ENCODE measurements at regions not wholly inside any gene's neighbourhood (a gene's known extent, or its start where the extent isn't known, plus 50 kb on each side); places are given as distances from the start of the nearest gene placed in this dataset.

- no peak for TF ChIP-seq CTCF (IDR thresholded peaks at IDR 0.05; ENCODE audit: control extremely low read depth in 1 of 3, insufficient read depth in 1 of 3, low read depth in 1 of 3, low read length in 3 of 3)
- no peak for TF ChIP-seq EZH2 (IDR thresholded peaks at IDR 0.05; ENCODE audit: low read depth, low read length, severe bottlenecking)
Measured at GRCh38 chr17:77365584-77366186, 224.9 kb downstream of the SEC14L1 start.
